ENCODE measurements at regions not wholly inside any gene's neighbourhood (a gene's known extent, or its start where the extent isn't known, plus 50 kb on each side); places are given as distances from the start of the nearest gene placed in this dataset.

GRCh38 chr2:122077114-122077513 is 321.7 kb downstream of the TSN start:
- no peaks in the 10 kb centered on the region for H3K9me1 ChIP-seq (ENCODE audit: control insufficient read depth, insufficient read depth, low read length)
- ChIA-PET POLR2A (no interaction called here), CTCF (ENCODE audit: low intra/inter-chr PET ratio) (no interaction called here)
- in situ Hi-C loops (cut with MboI): no loop called here
- no peaks in the 10 kb centered on the region for H3K36me3 ChIP-seq (ENCODE audit: control insufficient read depth, insufficient read depth, low read length)
- no peaks in the 10 kb centered on the region for H3K79me2 ChIP-seq (ENCODE audit: control insufficient read depth, insufficient read depth, low read length)
- WGBS (ENCODE audit: insufficient coverage, low coverage, missing lambda C conversion rate): 0% methylated on average over 3 of the region's 3 CpGs
- H3K9me3 ChIP-seq (replicated peaks; ENCODE audit: control insufficient read depth, insufficient read depth, low read depth, low read length): no peaks in the 10 kb centered on the region
- intact Hi-C loops (cut with micrococcal nuclease): no loop called here
- peaks cover 3 to 6% of the 10 kb centered on the region in 2 experiments; a peak in 3 of 5 replicates for H3K27me3 ChIP-seq (ENCODE audit: control insufficient read depth in 2 of 2, insufficient read depth in 2 of 2, low read length in 2 of 2)
- no peak for ATAC-seq
- no peak overlapping the region for H3K9ac ChIP-seq (ENCODE audit: insufficient read depth in 1 of 2, low read depth in 2 of 2, low read length in 2 of 2)
- H3K4me3 ChIP-seq: no peak overlapping the region
- H2AFZ ChIP-seq (ENCODE audit: low read depth, low read length): no peak overlapping the region
- FAIRE-seq: no peak
- no TSS peak for BruUV-seq (replicated peaks)
- no peak overlapping the region for H3K4me2 ChIP-seq (ENCODE audit: insufficient read depth, low read length)
- DNase-seq (ENCODE audit: extremely low read depth in 1 of 4, low spot score in 3 of 4): no peak
- H4K20me1 ChIP-seq (replicated peaks; ENCODE audit: control insufficient read depth, insufficient read depth, low read length): no peaks in the 10 kb centered on the region
- TF ChIP-seq RBM25 (IDR thresholded peaks at IDR 0.05; ENCODE audit: low read depth, low read length, severe bottlenecking) (peak; percentile 77), FOXJ2 (tag; IDR thresholded peaks at IDR 0.05) (no peak), RAD21 (CRISPR knock-in tag; conservative IDR thresholded peaks at IDR 0.05 in 1 of 2, IDR thresholded peaks at IDR 0.05 in 1 of 2) (no peak), ELF4 (CRISPR knock-in tag; IDR thresholded peaks at IDR 0.05) (no peak), MECOM (CRISPR knock-in tag; IDR thresholded peaks at IDR 0.05) (no peak), PREB (CRISPR knock-in tag; IDR thresholded peaks at IDR 0.05) (no peak)
- no peak overlapping the region for H3K27ac ChIP-seq (ENCODE audit: extremely low read depth, low read depth, low read length)
- H3K4me1 ChIP-seq (replicated peaks in 1 of 2; ENCODE audit: control insufficient read depth in 2 of 2, insufficient read depth in 2 of 2, low read length in 2 of 2): no peaks in the 10 kb centered on the region
